GM12874 (cell line): ENCODE measurements at regions not wholly inside any gene's neighbourhood (a gene's known extent, or its start where the extent isn't known, plus 50 kb on each side); places are given as distances from the start of the nearest gene placed in this dataset.

ENCODE experiments used
- TF ChIP-seq, protein P1 (sequence below): IDR thresholded peaks from 2 replicates; pipeline ENCODE4 v1.5.1; 2011; ENCODE audit warnings: low read depth, mild to moderate bottlenecking, control low read depth, low read length, moderate library complexity; ENCODE audit not compliant: insufficient read depth

DNA sequence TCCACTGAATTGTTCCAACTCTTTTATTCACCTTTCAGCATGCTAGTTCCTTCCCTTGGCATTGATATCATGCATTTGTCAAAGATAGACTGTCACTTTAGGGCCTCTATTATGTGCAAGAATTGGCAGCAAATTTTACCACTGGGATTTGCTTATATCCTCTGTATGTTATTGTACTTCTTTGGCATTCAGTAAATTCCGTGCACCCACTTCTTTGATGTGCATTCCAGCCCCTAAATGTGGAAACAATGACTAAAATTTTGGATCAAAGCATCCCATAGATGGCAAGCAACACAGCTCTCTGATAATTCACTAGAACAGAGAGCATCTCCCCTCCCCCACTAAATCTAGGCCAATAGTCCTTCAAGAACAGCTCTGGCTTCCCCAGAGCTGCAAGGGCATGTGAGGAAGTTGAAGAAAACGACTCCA lies 399.0 kb upstream of the HNRNPA3 start:
- TF ChIP-seq, protein P1, sequence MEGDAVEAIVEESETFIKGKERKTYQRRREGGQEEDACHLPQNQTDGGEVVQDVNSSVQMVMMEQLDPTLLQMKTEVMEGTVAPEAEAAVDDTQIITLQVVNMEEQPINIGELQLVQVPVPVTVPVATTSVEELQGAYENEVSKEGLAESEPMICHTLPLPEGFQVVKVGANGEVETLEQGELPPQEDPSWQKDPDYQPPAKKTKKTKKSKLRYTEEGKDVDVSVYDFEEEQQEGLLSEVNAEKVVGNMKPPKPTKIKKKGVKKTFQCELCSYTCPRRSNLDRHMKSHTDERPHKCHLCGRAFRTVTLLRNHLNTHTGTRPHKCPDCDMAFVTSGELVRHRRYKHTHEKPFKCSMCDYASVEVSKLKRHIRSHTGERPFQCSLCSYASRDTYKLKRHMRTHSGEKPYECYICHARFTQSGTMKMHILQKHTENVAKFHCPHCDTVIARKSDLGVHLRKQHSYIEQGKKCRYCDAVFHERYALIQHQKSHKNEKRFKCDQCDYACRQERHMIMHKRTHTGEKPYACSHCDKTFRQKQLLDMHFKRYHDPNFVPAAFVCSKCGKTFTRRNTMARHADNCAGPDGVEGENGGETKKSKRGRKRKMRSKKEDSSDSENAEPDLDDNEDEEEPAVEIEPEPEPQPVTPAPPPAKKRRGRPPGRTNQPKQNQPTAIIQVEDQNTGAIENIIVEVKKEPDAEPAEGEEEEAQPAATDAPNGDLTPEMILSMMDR, result no peak

DNA sequence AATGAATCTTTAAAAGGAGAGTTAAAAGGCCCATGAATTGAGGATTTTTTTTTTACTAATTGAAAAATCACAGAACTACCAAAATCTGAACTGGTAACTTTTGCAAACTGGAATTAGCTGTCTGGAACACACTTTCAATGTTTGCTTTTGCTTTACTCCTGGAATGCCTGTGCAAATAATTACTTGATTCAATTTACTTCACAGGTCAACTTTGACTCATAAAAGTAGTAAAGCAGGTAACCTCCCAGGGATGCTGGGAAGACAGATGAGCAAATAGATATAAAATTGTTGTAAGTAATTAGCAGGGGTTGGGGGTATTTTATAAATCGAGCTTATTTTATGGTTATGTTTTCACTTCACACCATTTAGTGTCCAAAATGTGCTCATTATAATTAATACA lies 398.3 kb upstream of the HNRNPA3 start:
- TF ChIP-seq, protein P1, result no peak

DNA sequence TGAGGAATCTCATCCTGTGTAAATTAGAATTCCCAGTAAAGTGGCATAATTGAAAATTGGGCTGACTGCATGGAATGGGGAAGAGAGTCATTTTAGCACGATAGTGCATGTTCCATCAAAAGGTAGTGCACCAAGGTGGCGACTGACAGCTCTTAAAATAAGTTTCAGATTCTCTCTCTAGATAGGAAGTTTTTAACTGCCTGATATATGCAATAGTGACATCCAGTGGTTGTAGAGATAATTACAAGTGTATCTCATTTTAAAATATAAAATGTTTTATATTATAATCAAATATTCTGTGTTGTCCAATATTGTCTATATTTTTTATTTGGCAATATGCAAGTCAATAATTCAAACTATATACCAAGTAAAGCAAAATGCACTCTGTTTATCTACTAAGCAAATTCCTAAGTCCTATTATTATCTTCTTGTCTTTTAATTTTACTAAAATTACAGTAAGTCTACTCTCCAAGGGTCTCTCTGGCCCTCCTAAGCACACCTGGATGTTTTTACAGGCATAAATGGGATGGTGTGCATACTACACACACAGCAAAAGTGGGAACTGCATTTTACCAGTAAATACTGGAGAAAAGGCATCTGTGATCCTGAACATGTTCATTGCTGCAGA lies 397.7 kb upstream of the HNRNPA3 start:
- TF ChIP-seq, protein P1, result 0 out of 2 replicates have a peak, but pooled peaks have one; percentile 15

DNA sequence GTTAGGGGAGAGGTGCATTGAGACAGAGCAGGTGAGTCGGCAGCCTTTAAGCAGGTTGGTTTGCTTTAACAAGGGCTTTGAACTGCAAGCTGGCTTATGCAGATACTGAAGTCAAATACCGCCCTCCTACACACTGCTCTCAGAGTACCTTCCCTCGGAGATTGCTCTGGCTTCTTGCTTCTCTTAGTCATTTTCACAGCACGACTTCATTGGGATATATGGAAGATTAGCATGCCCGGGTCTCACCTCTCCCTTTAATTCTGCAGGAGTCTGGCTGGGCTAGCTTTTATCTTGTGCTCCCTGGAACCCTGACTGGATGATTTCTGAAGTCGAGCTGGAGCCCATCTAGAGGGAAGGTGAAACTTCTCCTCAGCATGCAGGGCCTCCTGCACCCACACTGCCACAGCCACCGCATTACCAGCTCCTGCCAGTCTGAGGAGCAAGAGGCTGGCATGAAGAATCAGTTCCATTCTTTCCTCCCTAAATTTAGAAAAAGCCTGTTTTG lies 395.5 kb upstream of the HNRNPA3 start:
- TF ChIP-seq, protein P1, result peak; percentile 25; the same call in 1 of the 2 replicates

DNA sequence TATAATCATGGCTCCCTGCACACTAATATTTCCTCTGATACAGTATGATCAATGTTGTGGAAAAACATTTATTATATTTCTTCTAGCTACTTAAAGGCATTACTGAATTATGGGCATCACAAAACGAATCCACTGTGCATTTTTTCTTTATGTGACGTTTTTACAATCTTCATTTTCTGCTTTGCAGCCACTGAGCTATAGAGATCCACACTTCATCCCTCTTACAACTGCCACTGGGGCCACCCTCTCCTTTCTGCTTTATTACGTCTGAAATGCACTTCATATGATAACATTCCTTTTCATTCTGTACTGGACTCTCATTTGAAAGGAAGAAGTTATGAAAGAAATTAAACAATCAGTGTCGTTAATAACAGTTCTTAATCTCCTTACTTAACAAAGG lies 394.5 kb upstream of the HNRNPA3 start:
- TF ChIP-seq, protein P1, result no peak

DNA sequence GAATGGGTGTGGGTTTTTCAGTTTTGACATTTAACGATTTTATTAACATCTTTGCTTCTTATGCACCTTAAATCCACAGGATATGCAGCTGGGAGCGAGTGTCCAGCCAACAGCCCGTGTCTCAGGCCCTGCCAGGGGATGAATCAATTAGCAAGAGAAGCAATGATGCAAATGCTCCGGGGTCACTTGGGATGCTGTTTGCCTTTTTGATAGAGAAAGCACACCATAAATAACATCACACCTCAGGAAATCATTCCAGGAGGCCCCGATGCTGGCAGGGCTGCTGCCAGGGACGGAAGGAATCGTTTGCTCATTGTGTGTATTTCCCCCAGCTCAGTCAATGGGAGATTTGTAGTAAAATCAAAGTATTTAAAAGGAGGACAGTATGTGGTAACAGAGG lies 394.0 kb upstream of the HNRNPA3 start:
- TF ChIP-seq, protein P1, result no peak

DNA sequence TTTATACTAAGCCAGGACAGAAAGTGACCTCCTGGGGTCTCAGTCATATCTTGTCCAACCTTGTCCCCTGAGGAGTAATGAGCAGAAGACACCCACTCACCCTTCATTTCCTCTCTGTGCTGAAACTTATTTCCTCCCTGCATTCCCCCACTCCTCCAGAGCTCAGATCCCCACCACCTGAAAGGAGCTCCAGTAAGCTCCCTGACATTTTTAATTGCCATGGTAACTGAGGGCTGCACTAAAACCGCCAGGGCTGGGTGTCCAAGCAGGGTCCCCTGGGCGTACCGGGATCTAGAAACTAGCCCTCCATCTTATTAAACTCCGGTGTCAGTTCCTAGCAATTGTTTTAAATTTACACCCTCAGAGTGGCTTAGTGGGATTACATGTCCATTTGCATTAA lies 393.3 kb upstream of the HNRNPA3 start:
- TF ChIP-seq, protein P1, result no peak
